LNCaP clone FGC (cell line): ENCODE measurements at regions not wholly inside any gene's neighbourhood (a gene's known extent, or its start where the extent isn't known, plus 50 kb on each side); places are given as distances from the start of the nearest gene placed in this dataset.

Experiments
- DNase-seq: peaks from one replicate; pipeline ENCODE4 v3.0.0-alpha.2; 2011; ENCODE audit warnings: low read depth
- H3K4me3 ChIP-seq: 2 replicates; pipeline ENCODE4 v1.5.1; 2011; ENCODE audit warnings: mild to moderate bottlenecking, low read depth, low read length, control low read depth
- CTCF ChIP-seq: IDR thresholded peaks from 2 replicates; pipeline ENCODE4 v1.5.1; 2012; ENCODE audit warnings: mild to moderate bottlenecking; ENCODE audit not compliant: control insufficient read depth, insufficient read depth; ENCODE audit errors: extremely low read depth

GRCh38 chr11:81990659-81991443 is 742.8 kb downstream of the FAM181B start:
- no peak overlapping the region for H3K4me3 ChIP-seq
- no peak for TF ChIP-seq CTCF
- no peak for DNase-seq

- H3K4me3 ChIP-seq: no peak overlapping the region
- no peak for DNase-seq
- TF ChIP-seq CTCF: no peak
Observed at GRCh38 chr11:81989093-81989492, 744.6 kb downstream of the FAM181B start.

GRCh38 chr11:81987829-81988472 is 745.7 kb downstream of the FAM181B start:
- no peak overlapping the region for H3K4me3 ChIP-seq
- DNase-seq: no peak
- TF ChIP-seq CTCF: no peak

GRCh38 chr11:81986556-81987161 is 747.0 kb downstream of the FAM181B start:
- no peak overlapping the region for H3K4me3 ChIP-seq
- DNase-seq: no peak
- TF ChIP-seq CTCF: no peak

- no peak overlapping the region for H3K4me3 ChIP-seq
- DNase-seq: no peak
- no peak for TF ChIP-seq CTCF
Observed at GRCh38 chr11:81979448-81979847, 754.2 kb downstream of the FAM181B start.

- H3K4me3 ChIP-seq: no peak overlapping the region
- DNase-seq: no peak
- no peak for TF ChIP-seq CTCF
Observed at GRCh38 chr11:81975261-81975900, 758.3 kb downstream of the FAM181B start.
